Sigmoid colon (tissue), 4 donors: ENCODE measurements at regions not wholly inside any gene's neighbourhood (a gene's known extent, or its start where the extent isn't known, plus 50 kb on each side); places are given as distances from the start of the nearest gene placed in this dataset.

Experiments
- EP300 ChIP-seq, 4 donors: sonication (generic); formaldehyde crosslinking; IDR thresholded peaks; one replicate each; pipeline ENCODE4 v1.6.1; 2017; ENCODE audit warnings: antibody characterized with exemption in 4 of 4
- POLR2AphosphoS5 ChIP-seq, 4 donors: sonication (generic); formaldehyde crosslinking; IDR thresholded peaks; one replicate each; pipeline ENCODE4 v1.6.1; 2017; ENCODE audit warnings: antibody characterized with exemption in 4 of 4
- TF ChIP-seq, protein P1 (sequence below), 4 experiments: fragments of 450-650 bp in 3 of 4; fragments of 200-600 bp in 1 of 4; IDR thresholded peaks; one replicate each; pipeline ENCODE4 v1.5.1; 2016 to 2019; ENCODE audit warnings: antibody characterized with exemption in 4 of 4, mild to moderate bottlenecking in 3 of 4, moderate library complexity in 2 of 4

DNA sequence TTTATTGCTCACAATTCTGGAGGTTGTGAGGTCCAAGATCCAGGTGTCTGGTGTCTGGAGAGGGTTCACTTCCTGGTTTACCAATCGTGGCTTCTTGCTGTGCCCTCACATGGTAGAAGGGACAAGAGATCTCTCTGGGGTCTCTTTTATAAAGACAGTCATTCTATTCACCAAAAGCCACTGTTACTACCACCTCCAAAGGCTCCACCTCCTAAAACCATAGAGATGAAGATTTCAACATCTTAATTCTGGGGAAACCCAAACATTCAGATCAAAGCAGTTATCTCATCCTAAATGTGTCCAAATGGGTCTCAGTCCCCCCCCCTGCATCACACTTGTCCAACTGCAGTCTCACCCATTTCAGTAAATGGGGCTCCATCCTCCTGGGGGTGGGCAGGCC lies 132.9 kb upstream of the XYLT1 start:
- TF ChIP-seq EP300 (IDR thresholded peaks at IDR 0.05) (no peak), POLR2AphosphoS5 (IDR thresholded peaks at IDR 0.05) (no peak)
- TF ChIP-seq, protein P1, sequence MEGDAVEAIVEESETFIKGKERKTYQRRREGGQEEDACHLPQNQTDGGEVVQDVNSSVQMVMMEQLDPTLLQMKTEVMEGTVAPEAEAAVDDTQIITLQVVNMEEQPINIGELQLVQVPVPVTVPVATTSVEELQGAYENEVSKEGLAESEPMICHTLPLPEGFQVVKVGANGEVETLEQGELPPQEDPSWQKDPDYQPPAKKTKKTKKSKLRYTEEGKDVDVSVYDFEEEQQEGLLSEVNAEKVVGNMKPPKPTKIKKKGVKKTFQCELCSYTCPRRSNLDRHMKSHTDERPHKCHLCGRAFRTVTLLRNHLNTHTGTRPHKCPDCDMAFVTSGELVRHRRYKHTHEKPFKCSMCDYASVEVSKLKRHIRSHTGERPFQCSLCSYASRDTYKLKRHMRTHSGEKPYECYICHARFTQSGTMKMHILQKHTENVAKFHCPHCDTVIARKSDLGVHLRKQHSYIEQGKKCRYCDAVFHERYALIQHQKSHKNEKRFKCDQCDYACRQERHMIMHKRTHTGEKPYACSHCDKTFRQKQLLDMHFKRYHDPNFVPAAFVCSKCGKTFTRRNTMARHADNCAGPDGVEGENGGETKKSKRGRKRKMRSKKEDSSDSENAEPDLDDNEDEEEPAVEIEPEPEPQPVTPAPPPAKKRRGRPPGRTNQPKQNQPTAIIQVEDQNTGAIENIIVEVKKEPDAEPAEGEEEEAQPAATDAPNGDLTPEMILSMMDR (IDR thresholded peaks at IDR 0.05) = no peak
